Hepatocyte (in vitro differentiated cells): ENCODE measurements at regions not wholly inside any gene's neighbourhood (a gene's known extent, or its start where the extent isn't known, plus 50 kb on each side); places are given as distances from the start of the nearest gene placed in this dataset.

Source experiments
- CTCF ChIP-seq: fragments of 200-600 bp; sonication (generic); IDR thresholded peaks from 2 replicates; pipeline ENCODE4 v1.5.1; 2016; ENCODE audit warnings: antibody characterized with exemption, mild to moderate bottlenecking; ENCODE audit not compliant: poor library complexity
- EZH2 ChIP-seq: fragments of 200-600 bp; sonication (generic); IDR thresholded peaks from 2 replicates; pipeline ENCODE4 v1.6.1; 2016; ENCODE audit warnings: antibody characterized with exemption, mild to moderate bottlenecking, borderline replicate concordance

- TF ChIP-seq CTCF (no peak), EZH2 (no peak)
Observed at GRCh38 chr2:79370976-79371538, 141.8 kb upstream of the CTNNA2 start.
